ENCODE measurements at regions not wholly inside any gene's neighbourhood (a gene's known extent, or its start where the extent isn't known, plus 50 kb on each side); places are given as distances from the start of the nearest gene placed in this dataset.

DNA sequence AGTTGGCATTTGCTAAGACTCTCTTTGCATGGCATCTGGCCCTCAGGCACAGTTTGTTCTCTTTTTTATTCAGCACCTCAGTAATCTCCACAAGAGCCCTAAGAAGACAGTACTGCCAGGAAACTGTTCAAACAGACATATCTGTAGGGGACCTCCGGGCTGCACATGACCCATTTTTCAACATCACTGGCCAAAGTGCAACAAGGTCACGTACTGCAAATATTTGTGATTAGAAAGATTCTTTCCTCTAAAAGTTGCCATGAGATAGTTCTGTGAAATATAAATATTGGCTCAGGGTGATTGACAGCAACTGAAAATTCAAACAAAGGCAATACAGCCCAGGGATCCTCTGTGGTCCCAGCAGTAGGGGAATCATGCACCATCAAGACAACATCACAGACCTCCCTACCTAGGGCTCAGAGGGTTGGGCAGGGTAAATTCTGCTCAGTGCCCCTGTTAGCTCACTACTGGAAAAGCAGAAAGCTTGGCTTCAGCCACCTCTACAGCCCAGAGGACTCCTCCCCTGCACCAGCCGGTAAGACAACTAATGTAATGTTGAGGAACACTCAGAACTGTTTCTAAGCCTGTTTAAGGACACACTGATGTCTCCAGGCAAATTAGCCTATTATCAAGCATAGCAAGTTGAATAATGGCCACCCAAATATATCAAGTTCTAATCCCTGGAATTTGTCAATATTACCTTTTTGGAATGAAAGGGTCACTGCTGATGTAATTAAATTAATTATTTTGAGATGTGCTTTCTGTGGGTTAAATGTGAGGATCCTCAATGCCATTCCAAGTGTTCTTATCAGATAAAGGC, 117.4 kb upstream of the LPP start:
- Histone ChIP-seq H3K27me3 (ENCODE audit: control insufficient read depth in 4 of 4, insufficient read depth in 4 of 4, low read length in 3 of 4) (no peaks in the 10 kb centered on the region), H3K9ac (ENCODE audit: low read depth in 1 of 2, low read length in 2 of 2) (peak overlapping the region in 1 of 2 donors; percentile 67), H3K27ac (ENCODE audit: low read depth in 1 of 2, low read length in 2 of 2) (peak overlapping the region; percentile 70 to 72), H3K4me3 (ENCODE audit: low read depth in 1 of 3, low read length in 3 of 3) (peak overlapping the region in 2 of 3 donors; percentile 3 to 44), H3K4me1 (ENCODE audit: control insufficient read depth in 4 of 4, insufficient read depth in 4 of 4, low read length in 3 of 4) (peaks cover 3 to 25% (median 16%) of the 10 kb centered on the region in 4 donors), H3K36me3 (ENCODE audit: control insufficient read depth in 4 of 4, insufficient read depth in 3 of 4, low read depth in 1 of 4, low read length in 3 of 4) (no peaks in the 10 kb centered on the region), H3K9me3 (ENCODE audit: control insufficient read depth in 4 of 4, low read length in 3 of 4) (no peaks in the 10 kb centered on the region)
- TF ChIP-seq HNF4G (IDR thresholded peaks at IDR 0.05) (peak; percentile 91), RXRA (IDR thresholded peaks at IDR 0.05) (peak; percentile 96 to 98), SP1 (IDR thresholded peaks at IDR 0.05) (peak; percentile 94), HNF4A (conservative IDR thresholded peaks at IDR 0.05) (peak; percentile 97 to 98), FOXA1 (IDR thresholded peaks at IDR 0.05) (peak; percentile 86), GABPA (IDR thresholded peaks at IDR 0.05 in 1 of 2, conservative IDR thresholded peaks at IDR 0.05 in 1 of 2) (peak in 1 of 2 donors; percentile 51), RAD21 (IDR thresholded peaks at IDR 0.05) (peak; percentile 68 to 76), FOXA2 (IDR thresholded peaks at IDR 0.05) (peak; percentile 91), JUND (IDR thresholded peaks at IDR 0.05) (peak; percentile 92 to 96), TAF1 (conservative IDR thresholded peaks at IDR 0.05) (peak; percentile 58), YY1 (IDR thresholded peaks at IDR 0.05) (peak; percentile 77), NR2F2 (IDR thresholded peaks at IDR 0.05) (peak; percentile 98), EGR1 (IDR thresholded peaks at IDR 0.05; ENCODE audit: low read depth in 2 of 2) (peak in 1 of 2 donors; percentile 80)
- TF ChIP-seq, protein P1, sequence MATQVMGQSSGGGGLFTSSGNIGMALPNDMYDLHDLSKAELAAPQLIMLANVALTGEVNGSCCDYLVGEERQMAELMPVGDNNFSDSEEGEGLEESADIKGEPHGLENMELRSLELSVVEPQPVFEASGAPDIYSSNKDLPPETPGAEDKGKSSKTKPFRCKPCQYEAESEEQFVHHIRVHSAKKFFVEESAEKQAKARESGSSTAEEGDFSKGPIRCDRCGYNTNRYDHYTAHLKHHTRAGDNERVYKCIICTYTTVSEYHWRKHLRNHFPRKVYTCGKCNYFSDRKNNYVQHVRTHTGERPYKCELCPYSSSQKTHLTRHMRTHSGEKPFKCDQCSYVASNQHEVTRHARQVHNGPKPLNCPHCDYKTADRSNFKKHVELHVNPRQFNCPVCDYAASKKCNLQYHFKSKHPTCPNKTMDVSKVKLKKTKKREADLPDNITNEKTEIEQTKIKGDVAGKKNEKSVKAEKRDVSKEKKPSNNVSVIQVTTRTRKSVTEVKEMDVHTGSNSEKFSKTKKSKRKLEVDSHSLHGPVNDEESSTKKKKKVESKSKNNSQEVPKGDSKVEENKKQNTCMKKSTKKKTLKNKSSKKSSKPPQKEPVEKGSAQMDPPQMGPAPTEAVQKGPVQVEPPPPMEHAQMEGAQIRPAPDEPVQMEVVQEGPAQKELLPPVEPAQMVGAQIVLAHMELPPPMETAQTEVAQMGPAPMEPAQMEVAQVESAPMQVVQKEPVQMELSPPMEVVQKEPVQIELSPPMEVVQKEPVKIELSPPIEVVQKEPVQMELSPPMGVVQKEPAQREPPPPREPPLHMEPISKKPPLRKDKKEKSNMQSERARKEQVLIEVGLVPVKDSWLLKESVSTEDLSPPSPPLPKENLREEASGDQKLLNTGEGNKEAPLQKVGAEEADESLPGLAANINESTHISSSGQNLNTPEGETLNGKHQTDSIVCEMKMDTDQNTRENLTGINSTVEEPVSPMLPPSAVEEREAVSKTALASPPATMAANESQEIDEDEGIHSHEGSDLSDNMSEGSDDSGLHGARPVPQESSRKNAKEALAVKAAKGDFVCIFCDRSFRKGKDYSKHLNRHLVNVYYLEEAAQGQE (IDR thresholded peaks at IDR 0.05) = peak; percentile 87
- TF ChIP-seq, protein P2, sequence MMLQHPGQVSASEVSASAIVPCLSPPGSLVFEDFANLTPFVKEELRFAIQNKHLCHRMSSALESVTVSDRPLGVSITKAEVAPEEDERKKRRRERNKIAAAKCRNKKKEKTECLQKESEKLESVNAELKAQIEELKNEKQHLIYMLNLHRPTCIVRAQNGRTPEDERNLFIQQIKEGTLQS (IDR thresholded peaks at IDR 0.05) = peak; percentile 75
- TF ChIP-seq, protein P3, sequence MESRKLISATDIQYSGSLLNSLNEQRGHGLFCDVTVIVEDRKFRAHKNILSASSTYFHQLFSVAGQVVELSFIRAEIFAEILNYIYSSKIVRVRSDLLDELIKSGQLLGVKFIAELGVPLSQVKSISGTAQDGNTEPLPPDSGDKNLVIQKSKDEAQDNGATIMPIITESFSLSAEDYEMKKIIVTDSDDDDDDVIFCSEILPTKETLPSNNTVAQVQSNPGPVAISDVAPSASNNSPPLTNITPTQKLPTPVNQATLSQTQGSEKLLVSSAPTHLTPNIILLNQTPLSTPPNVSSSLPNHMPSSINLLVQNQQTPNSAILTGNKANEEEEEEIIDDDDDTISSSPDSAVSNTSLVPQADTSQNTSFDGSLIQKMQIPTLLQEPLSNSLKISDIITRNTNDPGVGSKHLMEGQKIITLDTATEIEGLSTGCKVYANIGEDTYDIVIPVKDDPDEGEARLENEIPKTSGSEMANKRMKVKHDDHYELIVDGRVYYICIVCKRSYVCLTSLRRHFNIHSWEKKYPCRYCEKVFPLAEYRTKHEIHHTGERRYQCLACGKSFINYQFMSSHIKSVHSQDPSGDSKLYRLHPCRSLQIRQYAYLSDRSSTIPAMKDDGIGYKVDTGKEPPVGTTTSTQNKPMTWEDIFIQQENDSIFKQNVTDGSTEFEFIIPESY (IDR thresholded peaks at IDR 0.05) = peak; percentile 93
- TF ChIP-seq, protein P4, sequence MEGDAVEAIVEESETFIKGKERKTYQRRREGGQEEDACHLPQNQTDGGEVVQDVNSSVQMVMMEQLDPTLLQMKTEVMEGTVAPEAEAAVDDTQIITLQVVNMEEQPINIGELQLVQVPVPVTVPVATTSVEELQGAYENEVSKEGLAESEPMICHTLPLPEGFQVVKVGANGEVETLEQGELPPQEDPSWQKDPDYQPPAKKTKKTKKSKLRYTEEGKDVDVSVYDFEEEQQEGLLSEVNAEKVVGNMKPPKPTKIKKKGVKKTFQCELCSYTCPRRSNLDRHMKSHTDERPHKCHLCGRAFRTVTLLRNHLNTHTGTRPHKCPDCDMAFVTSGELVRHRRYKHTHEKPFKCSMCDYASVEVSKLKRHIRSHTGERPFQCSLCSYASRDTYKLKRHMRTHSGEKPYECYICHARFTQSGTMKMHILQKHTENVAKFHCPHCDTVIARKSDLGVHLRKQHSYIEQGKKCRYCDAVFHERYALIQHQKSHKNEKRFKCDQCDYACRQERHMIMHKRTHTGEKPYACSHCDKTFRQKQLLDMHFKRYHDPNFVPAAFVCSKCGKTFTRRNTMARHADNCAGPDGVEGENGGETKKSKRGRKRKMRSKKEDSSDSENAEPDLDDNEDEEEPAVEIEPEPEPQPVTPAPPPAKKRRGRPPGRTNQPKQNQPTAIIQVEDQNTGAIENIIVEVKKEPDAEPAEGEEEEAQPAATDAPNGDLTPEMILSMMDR (IDR thresholded peaks at IDR 0.05; ENCODE audit: low read depth, low read length, missing input control) = no peak
- TF ChIP-seq, protein P5, sequence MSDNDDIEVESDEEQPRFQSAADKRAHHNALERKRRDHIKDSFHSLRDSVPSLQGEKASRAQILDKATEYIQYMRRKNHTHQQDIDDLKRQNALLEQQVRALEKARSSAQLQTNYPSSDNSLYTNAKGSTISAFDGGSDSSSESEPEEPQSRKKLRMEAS (IDR thresholded peaks at IDR 0.05) = peak; percentile 90
- 20% methylated on average over 3 of the region's 3 CpGs for WGBS
- peak; percentile 42 for DNase-seq (ENCODE audit: low spot score)

Measured in liver (tissue), 8 donors.